Neural progenitor cell (in vitro differentiated cells): ENCODE measurements at regions not wholly inside any gene's neighbourhood (a gene's known extent, or its start where the extent isn't known, plus 50 kb on each side); places are given as distances from the start of the nearest gene placed in this dataset.

Experiments used
- CTCF ChIP-seq: fragments of 200-600 bp; sonication (generic); IDR thresholded peaks from 2 replicates; pipeline ENCODE4 v1.5.1; 2017; ENCODE audit warnings: antibody characterized with exemption, mild to moderate bottlenecking
- EZH2 ChIP-seq: fragments of 200-600 bp; sonication (generic); IDR thresholded peaks from 2 replicates; pipeline ENCODE4 v1.6.1; 2017; ENCODE audit warnings: antibody characterized with exemption, mild to moderate bottlenecking, moderate library complexity

- TF ChIP-seq CTCF = no peak
- TF ChIP-seq EZH2 = no peak
Measured at GRCh38 chr15:93415576-93415975, 326.6 kb upstream of the RGMA start.
